Ishikawa (cell line): ENCODE measurements at regions not wholly inside any gene's neighbourhood (a gene's known extent, or its start where the extent isn't known, plus 50 kb on each side); places are given as distances from the start of the nearest gene placed in this dataset.

Source experiments
- CEBPB ChIP-seq: IDR thresholded peaks from 2 replicates; pipeline ENCODE4 v1.6.1; 2012
- CREB1 ChIP-seq: IDR thresholded peaks from 2 replicates; pipeline ENCODE4 v1.6.1; 2012; ENCODE audit warnings: low read depth
- EGR1 ChIP-seq: IDR thresholded peaks from 2 replicates; pipeline ENCODE4 v1.6.1; 2012
- EP300 ChIP-seq: IDR thresholded peaks from 2 replicates; pipeline ENCODE4 v1.6.1; 2012; ENCODE audit warnings: borderline replicate concordance
- FOXM1 ChIP-seq: IDR thresholded peaks from 2 replicates; pipeline ENCODE4 v1.6.1; 2012; ENCODE audit warnings: low read depth, borderline replicate concordance
- MAX ChIP-seq: IDR thresholded peaks from 2 replicates; pipeline ENCODE4 v1.6.1; 2012
- NFIC ChIP-seq: IDR thresholded peaks from 2 replicates; pipeline ENCODE4 v1.6.1; 2012
- RAD21 ChIP-seq: IDR thresholded peaks from 2 replicates; pipeline ENCODE4 v1.6.1; 2012; ENCODE audit warnings: low read depth
- REST ChIP-seq: IDR thresholded peaks from 2 replicates; pipeline ENCODE4 v1.6.1; 2012; ENCODE audit warnings: low read depth, mild to moderate bottlenecking
- TAF1 ChIP-seq: IDR thresholded peaks from 2 replicates; pipeline ENCODE4 v1.6.1; 2012; ENCODE audit warnings: low read depth, mild to moderate bottlenecking
- TCF12 ChIP-seq: IDR thresholded peaks from 2 replicates; pipeline ENCODE4 v1.6.1; 2012; ENCODE audit warnings: low read depth
- USF1 ChIP-seq: IDR thresholded peaks from 2 replicates; pipeline ENCODE4 v1.6.1; 2012
- YY1 ChIP-seq: IDR thresholded peaks from 2 replicates; pipeline ENCODE4 v1.6.1; 2012; ENCODE audit warnings: low read depth
- ZBTB7A ChIP-seq: IDR thresholded peaks from 2 replicates; pipeline ENCODE4 v1.6.1; 2012; ENCODE audit warnings: low read depth

- no peak for TF ChIP-seq YY1
- no peak for TF ChIP-seq MAX
- no peak for TF ChIP-seq TCF12
Measured at GRCh38 chr5:164372892-164373291, 867.5 kb downstream of the MAT2B start.

- no peak for TF ChIP-seq CEBPB
- TF ChIP-seq REST = no peak
- no peak for TF ChIP-seq NFIC
- no peak for TF ChIP-seq MAX
- TF ChIP-seq TAF1 = no peak
- TF ChIP-seq EGR1 = no peak
- no peak for TF ChIP-seq EP300
Measured at GRCh38 chr5:164373876-164374275, 868.5 kb downstream of the MAT2B start.

- no peak for TF ChIP-seq RAD21
- TF ChIP-seq YY1 = no peak
- no peak for TF ChIP-seq TAF1
- TF ChIP-seq TCF12 = no peak
- TF ChIP-seq USF1 = no peak
- TF ChIP-seq EGR1 = no peak
Measured at GRCh38 chr5:164375051-164375450, 869.6 kb downstream of the MAT2B start.

GRCh38 chr5:164376843-164377242 lies 871.4 kb downstream of the MAT2B start:
- TF ChIP-seq EP300 (no peak), CEBPB (no peak), MAX (no peak), RAD21 (no peak), EGR1 (no peak), FOXM1 (no peak), ZBTB7A (no peak), TCF12 (no peak), REST (no peak)

- no peak for TF ChIP-seq FOXM1
- no peak for TF ChIP-seq CREB1
- no peak for TF ChIP-seq REST
- TF ChIP-seq USF1 = no peak
- no peak for TF ChIP-seq MAX
Measured at GRCh38 chr5:164377746-164378145, 872.3 kb downstream of the MAT2B start.
